Stimulated activated CD4-positive, alpha-beta T cell treated with anti-CD3 and anti-CD28 coated beads, TNF-alpha, amount 100 ng/mL, for 24 hours (primary cell): ENCODE measurements at regions not wholly inside any gene's neighbourhood (a gene's known extent, or its start where the extent isn't known, plus 50 kb on each side); places are given as distances from the start of the nearest gene placed in this dataset.
"Not testable (repeated sequence)": the region's sequence is repeated elsewhere in the genome, so short reads cannot be mapped to it uniquely, and the experiment has no call there.

Experiments used
- DNase-seq, 3 experiments: peaks; one replicate each; pipeline ENCODE4 v3.0.0-alpha.2; 2020; ENCODE audit warnings: low read depth in 3 of 3

- DNase-seq: no peak
Observed at GRCh38 chr6:134402372-134402984, 84.6 kb upstream of the SGK1 start.

- DNase-seq: no peak
Observed at GRCh38 chr6:134400941-134401340, 83.0 kb upstream of the SGK1 start.

- DNase-seq: no peak
Observed at GRCh38 chr6:134398453-134398852, 80.5 kb upstream of the SGK1 start.

- no peak for DNase-seq
Observed at GRCh38 chr6:134397676-134398075, 79.8 kb upstream of the SGK1 start.

- DNase-seq: no peak
Observed at GRCh38 chr6:134394905-134395304, 77.0 kb upstream of the SGK1 start.

GRCh38 chr6:134394208-134394607, 76.3 kb upstream of the SGK1 start:
- no peak for DNase-seq

GRCh38 chr6:134391205-134391604, 73.3 kb upstream of the SGK1 start:
- no peak for DNase-seq

- no peak for DNase-seq
Observed at GRCh38 chr6:134389658-134390057, 71.7 kb upstream of the SGK1 start.

GRCh38 chr6:134389129-134389528, 71.2 kb upstream of the SGK1 start:
- DNase-seq: no peak

- not testable (repeated sequence) for DNase-seq
Observed at GRCh38 chr6:134386482-134386881, 68.6 kb upstream of the SGK1 start.

GRCh38 chr6:134381959-134382358, 64.0 kb upstream of the SGK1 start:
- DNase-seq: no peak

GRCh38 chr6:134379599-134379998, 61.7 kb upstream of the SGK1 start:
- DNase-seq: no peak

- peak in 2 of 3 experiments; percentile 6 to 32 for DNase-seq
Observed at GRCh38 chr6:134379076-134379475, 61.2 kb upstream of the SGK1 start.

GRCh38 chr6:134378426-134378825, 60.5 kb upstream of the SGK1 start:
- DNase-seq: no peak

GRCh38 chr6:134376785-134377184, 58.9 kb upstream of the SGK1 start:
- no peak for DNase-seq

GRCh38 chr6:134375220-134375580, 57.3 kb upstream of the SGK1 start:
- DNase-seq: no peak

GRCh38 chr6:134374491-134375219, 56.7 kb upstream of the SGK1 start:
- no peak for DNase-seq

- DNase-seq: no peak
Observed at GRCh38 chr6:134373993-134374392, 56.1 kb upstream of the SGK1 start.

GRCh38 chr6:134373282-134373922, 55.5 kb upstream of the SGK1 start:
- DNase-seq: no peak

- no peak for DNase-seq
Observed at GRCh38 chr6:134372603-134373281, 54.8 kb upstream of the SGK1 start.

GRCh38 chr6:134368670-134369069, 50.8 kb upstream of the SGK1 start:
- no peak for DNase-seq
